PC-3 (cell line): ENCODE measurements at regions not wholly inside any gene's neighbourhood (a gene's known extent, or its start where the extent isn't known, plus 50 kb on each side); places are given as distances from the start of the nearest gene placed in this dataset.

ENCODE experiments used
- CTCF ChIP-seq: fragments of 300-600 bp; sonication (generic); conservative IDR thresholded peaks from 2 replicates; pipeline ENCODE4 v1.5.1; 2017; ENCODE audit warnings: antibody characterized with exemption, low read depth, mild to moderate bottlenecking, low read length
- EZH2 ChIP-seq: fragments of 300-600 bp; sonication (generic); IDR thresholded peaks from one replicate; pipeline ENCODE4 v1.6.1; 2017; ENCODE audit warnings: antibody characterized with exemption, mild to moderate bottlenecking, low read length; ENCODE audit not compliant: unreplicated experiment

GRCh38 chr3:40914475-40914874 is 284.8 kb upstream of the CTNNB1 start:
- TF ChIP-seq CTCF = no peak
- TF ChIP-seq EZH2 = no peak
